ENCODE measurements at regions not wholly inside any gene's neighbourhood (a gene's known extent, or its start where the extent isn't known, plus 50 kb on each side); places are given as distances from the start of the nearest gene placed in this dataset.
"Not testable (repeated sequence)": the region's sequence is repeated elsewhere in the genome, so short reads cannot be mapped to it uniquely, and the experiment has no call there.

- not testable (repeated sequence) for TF ChIP-seq USF2 (CRISPR knock-in tag; IDR thresholded peaks at IDR 0.05); E2F5 (CRISPR knock-in tag; IDR thresholded peaks at IDR 0.05); NR3C1 (CRISPR knock-in tag; conservative IDR thresholded peaks at IDR 0.05; ENCODE audit: low read depth); ELF4 (CRISPR knock-in tag; IDR thresholded peaks at IDR 0.05; ENCODE audit: low read depth); CTCF (IDR thresholded peaks at IDR 0.05); USF1 (CRISPR knock-in tag; IDR thresholded peaks at IDR 0.05); TP53 (CRISPR knock-in tag; IDR thresholded peaks at IDR 0.05); FOXK1 (CRISPR knock-in tag; IDR thresholded peaks at IDR 0.05); CREB1 (CRISPR knock-in tag; IDR thresholded peaks at IDR 0.05); E2F1 (CRISPR knock-in tag; IDR thresholded peaks at IDR 0.05); TCF7 (CRISPR knock-in tag; IDR thresholded peaks at IDR 0.05; ENCODE audit: low read depth); MLX (CRISPR knock-in tag; IDR thresholded peaks at IDR 0.05)
Measured at GRCh38 chr3:126283651-126284050, 73.6 kb downstream of the KLF15 start.
